Mesenchymal stem cell (in vitro differentiated cells and primary cell): ENCODE measurements at regions not wholly inside any gene's neighbourhood (a gene's known extent, or its start where the extent isn't known, plus 50 kb on each side); places are given as distances from the start of the nearest gene placed in this dataset.
"Not testable (repeated sequence)": the region's sequence is repeated elsewhere in the genome, so short reads cannot be mapped to it uniquely, and the experiment has no call there.

Source experiments
- DNase-seq: peaks from one replicate; pipeline ENCODE4 v3.0.0-alpha.2; 2013
- H2AFZ ChIP-seq: one replicate; pipeline ENCODE4 v1.6.1; 2013; ENCODE audit warnings: low read depth, mild to moderate bottlenecking, control low read depth, inconsistent platforms, low read length, moderate library complexity
- H2AK5ac ChIP-seq: 2 replicates; pipeline ENCODE4 v1.6.1; 2013; ENCODE audit warnings: low read length, moderate library complexity, mild to moderate bottlenecking, inconsistent platforms; ENCODE audit not compliant: severe bottlenecking
- H2BK120ac ChIP-seq: one replicate; pipeline ENCODE4 v1.6.1; 2013; ENCODE audit warnings: low read depth, mild to moderate bottlenecking, inconsistent platforms, low read length, moderate library complexity
- H2BK12ac ChIP-seq, 2 experiments: one replicate each; pipeline ENCODE4 v1.6.1; 2013; ENCODE audit warnings: inconsistent platforms in 2 of 2, low read length in 2 of 2, mild to moderate bottlenecking in 2 of 2, moderate library complexity in 2 of 2, control low read depth in 1 of 2
- H2BK15ac ChIP-seq: one replicate; pipeline ENCODE4 v1.6.1; 2013; ENCODE audit warnings: mild to moderate bottlenecking, low read depth, inconsistent platforms; ENCODE audit not compliant: poor library complexity, severe bottlenecking
- H2BK5ac ChIP-seq: 2 replicates; pipeline ENCODE4 v1.6.1; 2013; ENCODE audit warnings: low read depth, mild to moderate bottlenecking, low read length, control low read depth, inconsistent platforms; ENCODE audit not compliant: poor library complexity, severe bottlenecking
- H3K14ac ChIP-seq, 2 experiments: one replicate each; pipeline ENCODE4 v1.6.1; 2013; ENCODE audit warnings: inconsistent platforms in 2 of 2, low read length in 2 of 2, control low read depth in 1 of 2, mild to moderate bottlenecking in 1 of 2, moderate library complexity in 1 of 2
- H3K18ac ChIP-seq, 2 experiments: one replicate each; pipeline ENCODE4 v1.6.1; 2013; ENCODE audit warnings: inconsistent platforms in 2 of 2, low read length in 2 of 2, control low read depth in 1 of 2, low read depth in 1 of 2, mild to moderate bottlenecking in 1 of 2
- H3K23ac ChIP-seq, 2 experiments: one replicate each; pipeline ENCODE4 v1.6.1; 2013; ENCODE audit warnings: inconsistent platforms in 2 of 2, low read length in 2 of 2, mild to moderate bottlenecking in 2 of 2, moderate library complexity in 2 of 2, control low read depth in 1 of 2
- H3K27ac ChIP-seq: 2 replicates; pipeline ENCODE4 v1.5.1; 2013; ENCODE audit warnings: mild to moderate bottlenecking, moderate library complexity, low read length, control low read depth, inconsistent platforms; ENCODE audit not compliant: poor library complexity, severe bottlenecking
- H3K27me3 ChIP-seq, 2 experiments: 2 replicates each; pipeline versions ENCODE4 v1.6.1 to v1.7.0; 2013; ENCODE audit warnings: low read length in 2 of 2, mild to moderate bottlenecking in 2 of 2, moderate library complexity in 2 of 2, control low read depth in 1 of 2, inconsistent platforms in 1 of 2; ENCODE audit not compliant: control insufficient read depth in 1 of 2, insufficient read depth in 1 of 2
- H3K36me3 ChIP-seq, 2 experiments: 2 replicates each; pipeline versions ENCODE4 v1.6.1 to v1.7.0; 2013; ENCODE audit warnings: low read length in 2 of 2, control low read depth in 1 of 2, inconsistent platforms in 1 of 2, low read depth in 1 of 2, mild to moderate bottlenecking in 1 of 2; ENCODE audit not compliant: insufficient read depth in 2 of 2, control insufficient read depth in 1 of 2
- H3K4ac ChIP-seq, 2 experiments: one replicate each; pipeline ENCODE4 v1.6.1; 2013; ENCODE audit warnings: inconsistent platforms in 2 of 2, low read length in 2 of 2, mild to moderate bottlenecking in 2 of 2, moderate library complexity in 2 of 2, control low read depth in 1 of 2, low read depth in 1 of 2
- H3K4me1 ChIP-seq: 2 replicates; pipeline ENCODE4 v1.6.1; 2013; ENCODE audit warnings: low read depth, low read length, control low read depth; ENCODE audit not compliant: control insufficient read depth, insufficient read depth
- H3K4me2 ChIP-seq: 2 replicates; pipeline ENCODE4 v1.6.1; 2013; ENCODE audit warnings: low read length, mild to moderate bottlenecking, inconsistent platforms; ENCODE audit not compliant: poor library complexity, severe bottlenecking
- H3K4me3 ChIP-seq, 2 experiments: 2 replicates each; pipeline versions ENCODE4 v1.5.1 to v1.7.0; 2013; ENCODE audit warnings: low read length in 2 of 2, mild to moderate bottlenecking in 2 of 2, control low read depth in 1 of 2, low read depth in 1 of 2; ENCODE audit not compliant: insufficient read depth in 1 of 2
- H3K79me1 ChIP-seq: replicated peaks from 2 replicates; pipeline ENCODE4 v1.6.1; 2013; ENCODE audit warnings: mild to moderate bottlenecking, control low read depth, low read length, inconsistent platforms; ENCODE audit not compliant: poor library complexity, severe bottlenecking
- H3K9ac ChIP-seq: 2 replicates; pipeline ENCODE4 v1.7.0; 2013; ENCODE audit warnings: mild to moderate bottlenecking, low read length, moderate library complexity
- H3K9me3 ChIP-seq: 2 replicates; pipeline ENCODE4 v1.7.0; 2013; ENCODE audit warnings: mild to moderate bottlenecking, low read length; ENCODE audit not compliant: control insufficient read depth
- H4K8ac ChIP-seq: one replicate; pipeline ENCODE4 v1.6.1; 2013; ENCODE audit warnings: inconsistent platforms, mild to moderate bottlenecking, low read length, moderate library complexity
- H4K91ac ChIP-seq: one replicate; pipeline ENCODE4 v1.6.1; 2013; ENCODE audit warnings: mild to moderate bottlenecking, low read length, inconsistent platforms
- WGBS: methylation state at CpG from one replicate; pipeline ENCODE4 v1.1.7; 2013; ENCODE audit warnings: mixed read lengths; 5-methylcytosine and 5-hydroxymethylcytosine counted together

- no peak overlapping the region for H2BK12ac ChIP-seq
- H3K4me3 ChIP-seq = no peak overlapping the region
- no peak overlapping the region for H4K8ac ChIP-seq
- WGBS = 81% methylated on average over 16 of the region's 17 CpGs
- H4K91ac ChIP-seq = no peak overlapping the region
- H3K14ac ChIP-seq = no peak overlapping the region
- no peak overlapping the region for H3K4me2 ChIP-seq
- H2AK5ac ChIP-seq = no peak overlapping the region
- H3K23ac ChIP-seq = no peak overlapping the region
- no peaks in the 10 kb centered on the region for H3K9me3 ChIP-seq
- H3K4me1 ChIP-seq = no peaks in the 10 kb centered on the region
- no peak overlapping the region for H3K9ac ChIP-seq
- no peak overlapping the region for H2AFZ ChIP-seq
- no peak overlapping the region for H3K18ac ChIP-seq
- no peak overlapping the region for H2BK15ac ChIP-seq
- no peak overlapping the region for H3K27ac ChIP-seq
- no peaks in the 10 kb centered on the region for H3K36me3 ChIP-seq
- H2BK5ac ChIP-seq = no peak overlapping the region
- H3K27me3 ChIP-seq = no peaks in the 10 kb centered on the region
- no peaks in the 10 kb centered on the region for H3K79me1 ChIP-seq
- no peak for DNase-seq
- H2BK120ac ChIP-seq = no peak overlapping the region
- no peak overlapping the region for H3K4ac ChIP-seq
Observed at GRCh38 chr14:106268013-106268727, 741.8 kb downstream of the TMEM121 start.

GRCh38 chr14:106269029-106269428, 742.6 kb downstream of the TMEM121 start:
- Histone ChIP-seq H2BK15ac (no peak overlapping the region), H4K8ac (no peak overlapping the region), H3K79me1 (no peaks in the 10 kb centered on the region), H3K4ac (no peak overlapping the region), H3K4me2 (no peak overlapping the region), H2BK5ac (no peak overlapping the region), H3K4me1 (no peaks in the 10 kb centered on the region), H3K27ac (no peak overlapping the region), H2AK5ac (no peak overlapping the region), H3K9ac (no peak overlapping the region), H3K18ac (no peak overlapping the region), H2AFZ (no peak overlapping the region), H3K27me3 (no peaks in the 10 kb centered on the region), H3K9me3 (no peaks in the 10 kb centered on the region), H3K14ac (no peak overlapping the region), H3K23ac (no peak overlapping the region), H4K91ac (no peak overlapping the region), H2BK120ac (no peak overlapping the region), H3K36me3 (no peaks in the 10 kb centered on the region), H2BK12ac (no peak overlapping the region), H3K4me3 (no peak overlapping the region)
- no peak for DNase-seq
- 60% methylated on average over 1 of the region's 2 CpGs for whole genome bisulfite sequencing

- Histone ChIP-seq H2BK5ac (no peak overlapping the region), H3K79me1 (no peaks in the 10 kb centered on the region), H2BK120ac (no peak overlapping the region), H3K9ac (no peak overlapping the region), H3K14ac (no peak overlapping the region), H2AK5ac (no peak overlapping the region), H3K4ac (no peak overlapping the region), H3K27ac (no peak overlapping the region), H3K36me3 (no peaks in the 10 kb centered on the region), H2BK12ac (no peak overlapping the region), H2BK15ac (no peak overlapping the region), H4K8ac (no peak overlapping the region), H4K91ac (no peak overlapping the region), H3K18ac (no peak overlapping the region), H3K4me2 (no peak overlapping the region), H3K9me3 (no peaks in the 10 kb centered on the region), H3K27me3 (no peaks in the 10 kb centered on the region), H2AFZ (no peak overlapping the region), H3K4me1 (no peaks in the 10 kb centered on the region), H3K23ac (no peak overlapping the region), H3K4me3 (no peak overlapping the region)
- no peak for DNase-seq
- WGBS = 72% methylated on average over 9 of the region's 12 CpGs
Observed at GRCh38 chr14:106269451-106270204, 743.2 kb downstream of the TMEM121 start.

GRCh38 chr14:106270476-106271121, 744.2 kb downstream of the TMEM121 start:
- H2BK120ac ChIP-seq = not testable (repeated sequence)
- WGBS = no CpG with 5 or more reads among the region's 4 CpGs

More at GRCh38 chr14:106270476-106271121, 744.2 kb downstream of the TMEM121 start:
- not testable (repeated sequence) for H3K4me3 ChIP-seq, H3K36me3 ChIP-seq, H3K23ac ChIP-seq, H2AK5ac ChIP-seq, H3K9me3 ChIP-seq, H3K79me1 ChIP-seq, H3K9ac ChIP-seq, H2BK15ac ChIP-seq, H3K27ac ChIP-seq, H4K8ac ChIP-seq, H2BK12ac ChIP-seq, H3K18ac ChIP-seq, H3K14ac ChIP-seq, DNase-seq, H3K4me2 ChIP-seq, H3K4ac ChIP-seq, H3K4me1 ChIP-seq, H2BK5ac ChIP-seq, H3K27me3 ChIP-seq, H4K91ac ChIP-seq, H2AFZ ChIP-seq
